Spleen (tissue), 7 donors: ENCODE measurements at regions not wholly inside any gene's neighbourhood (a gene's known extent, or its start where the extent isn't known, plus 50 kb on each side); places are given as distances from the start of the nearest gene placed in this dataset.

ENCODE experiments used
- CTCF ChIP-seq, 11 experiments: fragments of 200-600 bp in 7 of 11; fragments of 450-650 bp in 4 of 11; sonication (generic) in 4 of 11; IDR thresholded peaks in 8 of 11; conservative IDR thresholded peaks in 3 of 11; 1 replicate in 7 of 11; 2 replicates in 4 of 11; pipeline versions ENCODE4 v1.4.0 to v1.8.0; 2016 to 2021; ENCODE audit warnings: antibody characterized with exemption in 11 of 11, inconsistent platforms in 4 of 11, mild to moderate bottlenecking in 1 of 11
- POLR2A ChIP-seq, 3 donors: fragments of 450-650 bp; IDR thresholded peaks; one replicate each; pipeline ENCODE4 v1.5.1; 2017; ENCODE audit warnings: antibody characterized with exemption in 3 of 3, mild to moderate bottlenecking in 1 of 3
- donor health status: DM: no; HTN: no; CAD: no; lungs with moderate emphysema.
- donor health status: DM: no; HTN: no; CAD: no.
- donor health status: DM: no; HTN: no; CAD: no.

DNA sequence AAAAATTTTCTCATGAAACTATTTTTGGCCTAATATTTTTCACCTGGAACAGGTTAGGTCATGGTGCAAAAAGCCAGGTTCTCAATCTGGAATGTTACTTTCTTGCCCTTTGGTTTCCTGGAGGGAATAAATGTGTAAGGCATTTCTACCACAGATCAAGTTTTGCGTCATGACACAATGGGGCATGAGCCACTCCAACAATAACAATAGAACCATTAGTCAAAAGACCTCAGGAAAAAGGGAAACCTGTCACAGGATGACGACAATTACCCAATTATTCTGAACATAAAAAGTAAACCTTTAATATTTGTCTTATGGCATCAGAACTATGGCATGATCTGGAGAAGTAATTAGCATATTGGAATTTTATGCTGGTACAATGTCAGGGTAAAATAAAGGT, 88.2 kb upstream of the HNRNPA3 start:
- TF ChIP-seq CTCF (IDR thresholded peaks at IDR 0.05 in 8 of 11, conservative IDR thresholded peaks at IDR 0.05 in 3 of 11), result no peak
- TF ChIP-seq POLR2A (IDR thresholded peaks at IDR 0.05), result no peak
